GM13977 (cell line): ENCODE measurements at regions not wholly inside any gene's neighbourhood (a gene's known extent, or its start where the extent isn't known, plus 50 kb on each side); places are given as distances from the start of the nearest gene placed in this dataset.

Experiments used
- DNase-seq: peaks from one replicate; pipeline ENCODE4 v3.0.0; 2012; ENCODE audit warnings: low spot score
- CTCF ChIP-seq: IDR thresholded peaks from 2 replicates; pipeline ENCODE4 v1.5.1; 2012; ENCODE audit warnings: mild to moderate bottlenecking, control low read depth; ENCODE audit not compliant: insufficient read depth; ENCODE audit errors: extremely low read depth, missing control alignments
- in situ Hi-C: fragments of 300-500 bp; cut with MboI; formaldehyde crosslinking; loops from one replicate; pipeline ENCODE4 v1.12.0; 2022; ENCODE audit warnings: low sequenced_read_pairs, low pct_unique_long_range_greater_than_20kb, mixed read lengths, inconsistent platforms; ENCODE audit not compliant: unreplicated experiment

- no peak for TF ChIP-seq CTCF
- no peak for DNase-seq
- in situ Hi-C loops = no loop called here
Measured at GRCh38 chr9:8232726-8233125, 433.1 kb upstream of the DMAC1 start.

- in situ Hi-C loops = no loop called here
- TF ChIP-seq CTCF = no peak
- no peak for DNase-seq
Measured at GRCh38 chr9:8229226-8229625, 429.6 kb upstream of the DMAC1 start.

- in situ Hi-C loops = no loop called here
- DNase-seq = no peak
- no peak for TF ChIP-seq CTCF
Measured at GRCh38 chr9:8224381-8224801, 424.8 kb upstream of the DMAC1 start.

GRCh38 chr9:8223861-8224260 is 424.3 kb upstream of the DMAC1 start:
- DNase-seq = no peak
- in situ Hi-C loops = no loop called here
- TF ChIP-seq CTCF = no peak

GRCh38 chr9:8221462-8221861 is 421.9 kb upstream of the DMAC1 start:
- in situ Hi-C loops = no loop called here
- no peak for DNase-seq
- TF ChIP-seq CTCF = no peak

GRCh38 chr9:8208465-8208864 is 408.9 kb upstream of the DMAC1 start:
- in situ Hi-C loops = no loop called here
- no peak for DNase-seq
- no peak for TF ChIP-seq CTCF

- no peak for DNase-seq
- in situ Hi-C loops = no loop called here
- TF ChIP-seq CTCF = no peak
Measured at GRCh38 chr9:8207596-8207995, 408.0 kb upstream of the DMAC1 start.
